Uterus (tissue), 2 donors: ENCODE measurements at regions not wholly inside any gene's neighbourhood (a gene's known extent, or its start where the extent isn't known, plus 50 kb on each side); places are given as distances from the start of the nearest gene placed in this dataset.

Experiments
- POLR2A ChIP-seq, 2 donors: fragments of 450-650 bp; IDR thresholded peaks; one replicate each; pipeline ENCODE4 v1.6.1; 2016; ENCODE audit warnings: antibody characterized with exemption in 2 of 2, mild to moderate bottlenecking in 1 of 2, moderate library complexity in 1 of 2
- TF ChIP-seq, protein P1 (sequence below), 4 experiments: fragments of 200-600 bp in 2 of 4; fragments of 450-650 bp in 2 of 4; sonication (generic) in 2 of 4; IDR thresholded peaks; one replicate each; pipeline ENCODE4 v1.5.1; 2016 to 2019; ENCODE audit warnings: antibody characterized with exemption in 4 of 4, mild to moderate bottlenecking in 2 of 4, moderate library complexity in 1 of 4

DNA sequence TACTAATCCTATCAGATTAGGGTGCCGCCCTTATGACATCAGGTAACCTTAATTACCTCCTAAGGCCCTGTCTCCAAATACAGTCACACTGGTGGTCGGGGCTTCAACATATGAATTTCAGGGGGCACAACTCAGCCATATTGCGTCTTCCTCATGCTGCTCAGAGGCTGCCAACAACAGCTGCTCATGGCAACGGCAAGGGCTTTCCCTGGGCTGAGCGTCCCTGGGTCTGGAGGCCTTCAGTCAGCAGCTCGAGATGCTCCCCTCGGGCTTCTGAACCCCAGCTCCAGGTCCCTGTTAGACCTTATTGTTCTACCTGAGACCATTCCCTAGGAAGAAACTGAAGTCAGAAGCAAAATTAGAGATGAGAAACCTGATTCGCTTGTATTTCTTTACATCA, 157.2 kb downstream of the TMEM132E start:
- TF ChIP-seq POLR2A (IDR thresholded peaks at IDR 0.05): no peak
- TF ChIP-seq, protein P1, sequence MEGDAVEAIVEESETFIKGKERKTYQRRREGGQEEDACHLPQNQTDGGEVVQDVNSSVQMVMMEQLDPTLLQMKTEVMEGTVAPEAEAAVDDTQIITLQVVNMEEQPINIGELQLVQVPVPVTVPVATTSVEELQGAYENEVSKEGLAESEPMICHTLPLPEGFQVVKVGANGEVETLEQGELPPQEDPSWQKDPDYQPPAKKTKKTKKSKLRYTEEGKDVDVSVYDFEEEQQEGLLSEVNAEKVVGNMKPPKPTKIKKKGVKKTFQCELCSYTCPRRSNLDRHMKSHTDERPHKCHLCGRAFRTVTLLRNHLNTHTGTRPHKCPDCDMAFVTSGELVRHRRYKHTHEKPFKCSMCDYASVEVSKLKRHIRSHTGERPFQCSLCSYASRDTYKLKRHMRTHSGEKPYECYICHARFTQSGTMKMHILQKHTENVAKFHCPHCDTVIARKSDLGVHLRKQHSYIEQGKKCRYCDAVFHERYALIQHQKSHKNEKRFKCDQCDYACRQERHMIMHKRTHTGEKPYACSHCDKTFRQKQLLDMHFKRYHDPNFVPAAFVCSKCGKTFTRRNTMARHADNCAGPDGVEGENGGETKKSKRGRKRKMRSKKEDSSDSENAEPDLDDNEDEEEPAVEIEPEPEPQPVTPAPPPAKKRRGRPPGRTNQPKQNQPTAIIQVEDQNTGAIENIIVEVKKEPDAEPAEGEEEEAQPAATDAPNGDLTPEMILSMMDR (IDR thresholded peaks at IDR 0.05): no peak
